ENCODE measurements at regions not wholly inside any gene's neighbourhood (a gene's known extent, or its start where the extent isn't known, plus 50 kb on each side); places are given as distances from the start of the nearest gene placed in this dataset.

- no peak for DNase-seq (ENCODE audit: low read depth in 1 of 2, low spot score in 1 of 2)
Measured at GRCh38 chr5:124997186-124997893, 250.9 kb upstream of the ZNF608 start.

- DNase-seq (ENCODE audit: low read depth in 1 of 2, low spot score in 1 of 2) = no peak
Measured at GRCh38 chr5:124998520-124998919, 252.1 kb upstream of the ZNF608 start.

- DNase-seq (ENCODE audit: low read depth in 1 of 2, low spot score in 1 of 2) = no peak
Measured at GRCh38 chr5:125002727-125003598, 256.5 kb upstream of the ZNF608 start.

- no peak for DNase-seq (ENCODE audit: low read depth in 1 of 2, low spot score in 1 of 2)
Measured at GRCh38 chr5:125004009-125004408, 257.6 kb upstream of the ZNF608 start.

- no peak for DNase-seq (ENCODE audit: low read depth in 1 of 2, low spot score in 1 of 2)
Measured at GRCh38 chr5:125005266-125005665, 258.8 kb upstream of the ZNF608 start.

GRCh38 chr5:125006011-125006685 lies 259.7 kb upstream of the ZNF608 start:
- DNase-seq (ENCODE audit: low read depth in 1 of 2, low spot score in 1 of 2) = no peak

- no peak for DNase-seq (ENCODE audit: low read depth in 1 of 2, low spot score in 1 of 2)
Measured at GRCh38 chr5:125010356-125010755, 263.9 kb upstream of the ZNF608 start.

GRCh38 chr5:125011014-125011413 lies 264.6 kb upstream of the ZNF608 start:
- no peak for DNase-seq (ENCODE audit: low read depth in 1 of 2, low spot score in 1 of 2)

GRCh38 chr5:125011419-125011818 lies 265.0 kb upstream of the ZNF608 start:
- no peak for DNase-seq (ENCODE audit: low read depth in 1 of 2, low spot score in 1 of 2)

- no peak for DNase-seq (ENCODE audit: low read depth in 1 of 2, low spot score in 1 of 2)
Measured at GRCh38 chr5:125011947-125012346, 265.5 kb upstream of the ZNF608 start.

GRCh38 chr5:125012727-125013451 lies 266.4 kb upstream of the ZNF608 start:
- no peak for DNase-seq (ENCODE audit: low read depth in 1 of 2, low spot score in 1 of 2)

GRCh38 chr5:125014202-125014601 lies 267.8 kb upstream of the ZNF608 start:
- no peak for DNase-seq (ENCODE audit: low read depth in 1 of 2, low spot score in 1 of 2)

GRCh38 chr5:125017796-125018195 lies 271.4 kb upstream of the ZNF608 start:
- no peak for DNase-seq (ENCODE audit: low read depth in 1 of 2, low spot score in 1 of 2)

GRCh38 chr5:125023673-125024072 lies 277.2 kb upstream of the ZNF608 start:
- DNase-seq (ENCODE audit: low read depth in 1 of 2, low spot score in 1 of 2) = no peak

- no peak for DNase-seq (ENCODE audit: low read depth in 1 of 2, low spot score in 1 of 2)
Measured at GRCh38 chr5:125026867-125027731, 280.7 kb upstream of the ZNF608 start.

GRCh38 chr5:125032286-125032685 lies 285.8 kb upstream of the ZNF608 start:
- no peak for DNase-seq (ENCODE audit: low read depth in 1 of 2, low spot score in 1 of 2)

GRCh38 chr5:125033602-125034001 lies 287.2 kb upstream of the ZNF608 start:
- no peak for DNase-seq (ENCODE audit: low read depth in 1 of 2, low spot score in 1 of 2)

GRCh38 chr5:125034331-125034730 lies 287.9 kb upstream of the ZNF608 start:
- DNase-seq (ENCODE audit: low read depth in 1 of 2, low spot score in 1 of 2) = no peak

GRCh38 chr5:125036494-125036893 lies 290.1 kb upstream of the ZNF608 start:
- no peak for DNase-seq (ENCODE audit: low read depth in 1 of 2, low spot score in 1 of 2)

- no peak for DNase-seq (ENCODE audit: low read depth in 1 of 2, low spot score in 1 of 2)
Measured at GRCh38 chr5:125037020-125037419, 290.6 kb upstream of the ZNF608 start.
